HG03045 (cell line): ENCODE measurements at regions not wholly inside any gene's neighbourhood (a gene's known extent, or its start where the extent isn't known, plus 50 kb on each side); places are given as distances from the start of the nearest gene placed in this dataset.
"Not testable (repeated sequence)": the region's sequence is repeated elsewhere in the genome, so short reads cannot be mapped to it uniquely, and the experiment has no call there.

Experiments used
- ATAC-seq: cut with Tn5 transposase; IDR thresholded peaks from one replicate; pipeline ENCODE4 v1.9.1; 2021; ENCODE audit warnings: mild to moderate bottlenecking, moderate library complexity; ENCODE audit not compliant: unreplicated experiment

DNA sequence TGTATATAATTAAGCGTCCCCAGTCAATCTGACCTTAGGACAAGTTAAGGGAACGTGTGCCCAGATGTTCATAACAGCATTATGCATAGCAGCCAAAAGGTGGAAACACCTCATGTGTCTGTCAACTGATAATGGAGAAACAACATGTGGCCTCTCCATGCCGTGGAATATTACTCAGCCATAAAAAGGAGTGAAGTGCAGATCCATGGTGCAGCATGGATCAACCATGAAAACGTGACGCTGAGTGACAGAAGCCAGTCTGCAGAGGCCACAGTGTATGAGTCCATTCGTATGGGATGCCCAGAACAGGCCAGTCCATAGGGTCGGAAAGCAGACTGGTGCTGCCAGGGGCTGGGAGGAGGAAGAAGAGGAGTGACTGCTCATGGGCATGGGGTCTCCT, 161.0 kb upstream of the CIBAR2 start:
- no peak for ATAC-seq

DNA sequence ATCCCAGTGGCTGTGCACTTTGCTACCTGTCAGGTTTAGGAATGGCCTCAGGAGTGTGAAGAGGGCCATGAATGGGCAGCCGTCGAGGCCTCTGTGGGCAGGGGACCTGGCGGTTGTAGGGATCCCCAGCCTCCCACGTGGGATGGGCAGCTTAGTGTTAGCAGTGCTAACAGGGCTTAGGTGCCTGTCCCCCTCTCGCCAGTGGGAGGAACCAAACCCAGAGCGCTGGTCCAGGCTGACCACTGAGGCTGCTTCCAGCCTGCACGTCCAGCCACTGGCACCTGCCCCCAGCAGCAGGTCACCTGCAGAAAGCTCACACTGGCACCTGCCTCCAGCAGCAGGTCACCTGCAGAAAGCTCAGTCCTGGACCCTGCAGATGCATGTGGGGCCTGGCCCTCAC, 162.2 kb upstream of the CIBAR2 start:
- ATAC-seq, result no peak

DNA sequence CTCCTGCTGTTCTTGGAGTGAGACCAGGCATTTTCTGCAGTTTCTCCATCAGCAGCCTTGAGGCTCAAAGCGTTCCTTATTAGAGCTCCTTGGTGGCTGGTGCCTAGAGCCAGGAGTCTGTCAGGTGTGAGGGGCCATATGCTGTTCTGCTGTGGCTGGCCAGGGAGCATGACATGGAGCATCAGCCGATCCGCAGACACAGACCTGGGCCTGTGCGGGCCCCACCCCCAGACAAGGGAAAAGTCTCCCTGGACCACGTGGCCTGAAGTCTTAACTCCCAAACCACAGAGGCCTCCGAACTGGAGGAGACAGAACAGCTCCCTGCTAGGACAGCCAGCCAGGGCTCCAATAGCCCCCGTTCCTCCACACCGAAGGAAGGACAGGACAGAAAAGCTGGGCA, 162.7 kb upstream of the CIBAR2 start:
- ATAC-seq, result no peak

DNA sequence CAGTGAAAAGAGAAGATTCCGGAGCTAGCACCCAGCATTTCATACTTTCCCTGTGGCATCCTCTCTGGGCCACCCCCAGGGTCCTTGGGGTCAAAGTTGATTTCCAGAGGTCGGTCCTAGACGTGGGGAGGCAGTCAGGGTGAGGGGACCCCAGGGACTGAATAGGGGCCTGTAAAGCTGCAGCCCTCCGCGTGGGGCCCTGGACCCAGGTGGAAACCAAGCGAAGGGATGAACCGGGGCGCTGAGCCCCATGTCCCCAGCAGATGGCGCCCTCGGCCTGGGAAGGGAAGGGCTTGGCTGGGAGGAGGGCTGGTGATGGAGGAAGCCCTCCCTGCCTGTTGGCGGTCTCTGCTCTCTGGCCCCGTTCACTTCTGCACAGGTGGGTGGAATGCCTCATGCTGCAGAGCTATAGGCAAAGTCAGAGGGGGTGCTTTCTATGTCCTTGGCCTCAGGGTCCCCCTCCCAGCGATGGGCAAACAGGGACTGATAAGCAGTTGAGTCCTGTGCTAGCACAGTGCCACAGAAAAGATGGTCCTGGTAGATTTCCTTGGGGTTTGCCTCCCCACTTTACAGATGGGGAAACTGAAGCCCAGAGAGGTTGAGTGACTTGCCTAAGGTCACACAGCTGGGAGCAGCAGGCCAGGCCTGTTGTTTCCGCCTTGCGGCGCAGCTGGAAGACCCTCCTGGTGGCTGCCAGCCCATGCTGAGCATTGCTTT, 163.4 kb upstream of the CIBAR2 start:
- no peak for ATAC-seq

DNA sequence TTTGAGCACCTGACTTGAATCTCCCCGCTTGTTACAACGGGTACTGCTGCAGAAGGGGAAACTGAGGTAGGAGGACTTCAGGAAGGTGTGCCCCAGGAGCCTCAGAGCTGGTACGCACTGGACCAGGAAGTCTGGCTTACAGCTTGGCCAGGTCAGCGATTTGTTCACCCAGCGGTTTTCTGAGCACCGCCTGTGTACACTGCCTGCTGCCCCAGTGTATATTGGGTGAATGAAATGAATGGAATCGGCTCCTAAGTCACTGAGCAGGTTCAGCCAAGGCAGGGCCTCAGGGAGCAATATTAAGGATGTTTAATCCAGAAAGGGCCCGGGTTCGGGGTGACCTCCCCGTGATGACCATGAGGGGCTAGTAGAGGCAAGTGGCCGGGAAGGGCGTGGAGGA, 164.0 kb upstream of the CIBAR2 start:
- no peak for ATAC-seq

DNA sequence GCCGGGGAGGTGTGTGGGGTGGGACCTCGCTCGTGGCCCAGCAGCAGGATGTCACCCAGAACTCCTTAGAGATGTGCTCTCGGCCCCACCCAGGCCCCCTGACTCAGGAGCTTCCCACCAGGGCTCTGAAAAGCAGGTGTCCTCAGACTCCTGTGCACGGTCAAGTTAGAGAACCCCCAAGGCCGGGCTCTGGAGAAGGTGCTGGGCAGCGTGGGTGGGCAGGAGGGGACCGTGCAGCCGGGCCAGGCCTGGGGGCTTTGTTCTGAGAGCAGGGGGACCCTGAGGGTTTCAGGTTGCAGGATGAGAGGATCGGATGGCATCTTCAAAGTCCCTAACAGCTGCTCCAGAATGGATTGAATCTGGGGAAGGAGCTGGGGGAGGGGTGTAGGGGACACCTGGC, 164.4 kb upstream of the CIBAR2 start:
- ATAC-seq, result no peak

DNA sequence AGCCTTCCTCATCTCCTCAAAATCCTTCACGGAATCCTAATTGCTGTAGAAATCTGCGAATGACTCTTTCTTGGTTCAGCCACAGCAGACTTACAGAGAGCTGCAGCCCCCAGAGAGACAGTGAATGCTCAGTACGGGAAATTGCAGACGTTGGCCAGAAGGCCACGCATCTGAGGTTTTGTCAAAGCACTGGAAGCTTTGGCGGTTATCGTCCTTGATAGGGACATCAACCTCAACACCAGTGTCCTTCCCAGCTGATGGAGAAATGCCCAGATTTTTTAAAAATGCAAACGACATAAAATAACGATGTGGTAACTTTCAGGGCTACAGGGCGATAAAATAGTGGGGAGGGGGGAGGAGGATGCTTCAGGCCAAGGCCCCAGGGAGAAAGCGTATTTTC, 166.6 kb upstream of the CIBAR2 start:
- no peak for ATAC-seq

DNA sequence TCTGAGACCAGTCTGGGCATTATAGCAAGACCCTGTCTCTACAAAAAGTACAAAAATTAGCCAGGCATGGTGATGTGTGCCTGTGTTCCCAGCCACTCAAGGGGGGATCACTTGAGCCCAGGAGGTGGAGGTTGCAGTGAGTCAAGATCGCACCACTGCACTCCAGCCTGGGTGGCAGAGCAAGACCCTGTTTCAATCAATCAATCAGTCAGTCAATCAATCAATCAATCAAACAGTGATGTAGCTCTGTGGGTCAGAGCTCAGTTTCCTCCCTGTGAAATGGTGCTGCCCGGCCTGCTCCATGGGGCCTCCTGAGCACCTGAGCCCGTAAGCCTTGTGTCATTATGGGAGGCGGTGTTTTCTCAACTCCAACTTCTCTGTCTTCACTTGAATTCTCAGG, 167.1 kb upstream of the CIBAR2 start:
- ATAC-seq, result no peak

DNA sequence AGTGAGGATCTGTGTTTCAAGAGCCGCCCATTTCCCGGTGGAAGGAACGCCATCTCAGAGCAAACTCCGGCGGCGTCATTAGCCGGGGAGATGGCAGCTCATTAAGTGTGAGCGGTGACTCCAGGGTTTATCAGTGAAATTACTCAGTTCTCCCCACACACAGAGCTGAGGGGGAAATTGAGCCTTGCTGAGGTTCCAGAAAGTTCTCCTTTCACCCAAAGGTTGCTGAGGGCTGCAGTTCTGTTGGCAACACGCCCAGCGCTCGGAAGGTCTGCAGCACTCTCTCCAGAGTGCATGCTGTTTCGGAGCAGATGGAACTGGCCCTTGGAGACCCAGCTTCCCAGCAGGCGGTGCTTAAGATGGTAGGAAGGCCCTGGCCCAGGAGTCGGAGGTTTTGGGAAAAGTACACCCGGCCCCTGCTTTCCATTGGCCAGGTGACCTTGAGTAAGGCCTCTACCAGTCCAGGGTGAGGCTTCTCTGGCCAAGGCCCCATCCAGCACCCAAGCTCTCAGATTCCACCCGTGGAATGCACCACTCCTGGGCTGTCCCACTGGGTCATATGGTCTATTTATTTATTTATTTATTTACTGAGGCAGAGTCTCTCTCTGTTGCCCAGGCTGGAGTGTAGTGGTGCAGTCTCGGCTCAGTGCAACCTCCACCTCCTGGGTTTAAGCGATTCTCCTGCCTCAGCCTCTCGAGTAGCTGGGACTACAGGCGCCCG, 167.7 kb upstream of the CIBAR2 start:
- no peak for ATAC-seq

DNA sequence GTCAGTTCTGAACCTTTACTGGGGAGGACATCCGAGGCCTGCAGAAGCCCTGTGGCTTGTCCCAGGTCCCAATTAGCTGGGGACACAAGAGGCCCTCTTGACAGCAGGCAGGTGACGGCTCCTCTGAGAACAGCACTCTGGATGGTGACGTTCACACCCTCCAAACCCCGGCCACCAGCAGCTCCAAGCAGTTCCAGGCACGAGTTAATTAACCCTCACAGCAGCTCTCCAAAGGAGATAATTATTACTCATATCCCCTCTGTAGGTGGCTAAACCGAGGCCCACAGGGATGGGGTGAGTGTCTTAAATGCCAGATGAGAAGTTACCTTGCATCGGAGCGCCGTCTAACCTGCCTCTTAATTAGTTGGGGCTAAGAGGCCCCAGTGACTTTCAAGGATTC, 168.9 kb upstream of the CIBAR2 start:
- no peak for ATAC-seq

DNA sequence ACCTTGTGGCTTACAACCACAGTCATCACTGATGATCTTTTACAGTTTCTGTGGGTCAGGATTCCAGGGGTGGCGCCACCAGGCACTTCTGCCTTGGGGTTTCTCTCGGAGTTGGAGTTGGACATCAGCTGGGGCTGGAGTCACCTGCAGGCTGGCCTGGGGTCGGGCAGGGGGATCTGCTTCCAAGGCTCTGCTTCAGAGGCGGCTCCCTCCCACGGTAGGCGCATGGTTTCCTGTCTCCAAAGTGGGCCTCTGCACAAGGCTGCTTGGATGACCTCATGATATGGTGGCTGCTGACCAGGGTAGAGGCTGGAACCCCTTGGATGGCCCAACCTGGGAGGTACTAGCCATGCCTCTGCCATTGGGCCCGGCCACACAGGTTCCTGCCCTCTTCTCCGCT, 170.6 kb upstream of the CIBAR2 start:
- no peak for ATAC-seq

DNA sequence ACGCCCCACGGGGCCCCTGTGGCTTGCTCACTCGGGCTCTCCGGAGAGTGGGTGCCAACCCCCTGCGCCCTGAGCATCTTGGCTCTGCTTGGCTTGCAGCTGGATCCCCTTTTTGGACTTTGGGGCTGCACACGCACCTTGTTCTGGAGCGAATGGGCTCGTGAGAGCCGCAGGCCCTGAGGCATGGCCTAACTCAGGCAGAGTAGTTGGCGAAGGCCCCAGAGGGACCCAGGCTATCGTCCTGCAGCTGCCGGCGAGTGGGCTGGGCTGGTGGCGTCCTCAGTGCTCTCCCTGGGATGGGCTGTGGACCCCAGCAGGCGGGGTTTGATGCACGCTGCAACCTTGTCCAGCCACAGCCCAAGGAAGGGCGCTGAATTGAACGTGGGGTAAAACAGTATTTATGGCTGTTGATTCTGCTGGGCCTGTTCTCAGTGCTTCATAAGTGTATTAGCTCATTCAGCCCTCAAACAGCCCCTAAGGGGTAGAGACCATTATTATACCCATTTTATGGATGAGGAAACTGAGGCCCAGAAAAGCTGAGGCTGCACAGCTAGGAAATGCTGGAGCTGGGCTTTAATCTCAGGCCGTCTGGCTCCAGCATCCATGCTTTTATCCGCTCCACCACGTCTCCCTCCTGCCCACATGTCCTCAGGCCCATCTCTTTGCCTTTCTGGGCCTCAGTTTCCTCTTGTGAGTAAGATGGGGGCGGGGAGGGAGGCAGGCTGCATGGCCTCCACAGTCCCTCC, 171.2 kb upstream of the CIBAR2 start:
- ATAC-seq, result no peak

DNA sequence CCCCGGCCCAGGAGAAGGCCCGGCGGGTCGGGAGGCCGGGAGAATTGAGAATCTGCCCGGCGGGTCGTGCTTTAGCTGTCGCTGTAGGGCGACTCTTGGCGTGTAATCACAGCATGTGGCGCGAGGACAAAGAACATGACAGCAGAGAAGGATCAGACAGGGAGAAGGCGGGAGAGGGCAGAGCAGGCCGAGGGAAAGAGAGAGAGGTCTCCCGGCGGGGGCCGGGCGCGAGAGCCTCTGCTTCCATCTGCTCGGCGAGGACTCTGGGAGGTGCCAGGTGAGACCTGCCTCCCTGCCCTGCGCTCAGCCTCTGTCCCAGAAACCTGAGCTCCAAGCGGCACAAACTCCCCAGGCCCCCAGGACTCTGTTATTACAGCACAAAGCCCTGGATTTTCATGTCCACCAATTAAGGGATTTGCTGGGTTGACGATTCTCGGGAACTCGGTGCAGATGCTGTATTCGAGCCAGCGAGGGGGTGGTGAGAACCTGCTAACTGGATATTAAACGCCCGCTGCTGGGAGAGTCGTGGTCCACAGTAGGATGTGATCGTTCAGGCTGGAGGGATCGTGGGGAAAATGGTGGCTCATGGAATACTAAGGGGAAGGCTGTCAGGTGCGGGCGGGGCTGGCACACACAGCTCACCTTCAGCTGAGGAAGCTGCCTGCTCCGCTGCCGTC, 172.0 kb upstream of the CIBAR2 start:
- no peak for ATAC-seq

DNA sequence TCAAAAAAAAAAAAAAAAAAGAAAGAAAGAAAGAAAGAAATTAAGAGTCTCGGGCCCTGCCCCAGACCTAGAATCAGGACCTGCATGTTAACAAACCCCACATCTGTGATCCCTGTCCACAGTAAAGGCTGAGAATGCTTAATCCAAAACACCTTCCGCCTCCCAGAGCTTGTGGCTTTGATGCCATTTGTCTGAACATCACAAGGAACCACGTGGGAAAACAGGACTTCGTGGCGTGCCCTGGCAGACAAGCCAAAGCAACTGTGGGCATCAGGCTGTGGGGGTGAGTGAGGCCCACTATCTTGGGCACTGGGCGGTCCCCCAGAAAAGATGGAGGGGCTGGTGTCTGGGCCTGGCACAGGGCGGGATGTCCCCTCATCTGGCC, 173.4 kb upstream of the CIBAR2 start:
- no peak for ATAC-seq

DNA sequence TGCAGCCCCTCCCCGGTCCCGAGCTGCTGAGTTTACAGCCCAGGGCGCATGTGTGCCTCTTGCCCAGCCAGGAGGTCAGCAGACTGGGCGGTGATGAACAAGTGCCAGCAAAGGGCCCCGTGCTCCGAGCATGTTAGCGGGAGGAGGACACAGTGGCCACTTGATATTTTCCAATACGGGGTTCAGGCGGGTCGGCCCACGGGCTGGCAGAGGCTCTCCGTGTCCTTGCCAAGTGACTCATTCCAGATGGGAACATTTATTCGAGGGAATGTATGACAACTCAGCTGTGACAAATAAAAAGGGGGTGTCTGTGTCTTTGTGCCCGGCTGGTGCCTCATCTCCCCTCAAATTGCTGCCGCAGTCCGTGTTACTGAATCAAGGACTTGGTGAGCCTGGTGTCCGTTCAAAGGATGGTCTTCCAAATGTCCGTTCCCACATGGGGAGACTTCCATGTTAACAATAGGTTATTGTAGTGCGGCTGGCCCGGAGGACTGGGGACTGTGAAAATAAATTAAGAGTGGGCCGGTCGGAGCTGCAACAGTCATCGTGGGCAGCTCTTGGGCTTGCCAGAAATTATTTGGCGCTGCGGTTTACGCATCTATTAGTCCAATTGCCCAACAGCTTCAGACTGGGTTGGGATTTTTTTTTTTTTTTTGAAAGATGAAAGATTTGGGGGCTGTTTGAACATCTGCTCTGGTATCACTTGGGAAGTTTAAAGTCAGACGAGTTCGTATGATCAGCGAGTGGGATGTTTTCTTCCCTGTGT, 174.0 kb upstream of the CIBAR2 start:
- ATAC-seq, result no peak

DNA sequence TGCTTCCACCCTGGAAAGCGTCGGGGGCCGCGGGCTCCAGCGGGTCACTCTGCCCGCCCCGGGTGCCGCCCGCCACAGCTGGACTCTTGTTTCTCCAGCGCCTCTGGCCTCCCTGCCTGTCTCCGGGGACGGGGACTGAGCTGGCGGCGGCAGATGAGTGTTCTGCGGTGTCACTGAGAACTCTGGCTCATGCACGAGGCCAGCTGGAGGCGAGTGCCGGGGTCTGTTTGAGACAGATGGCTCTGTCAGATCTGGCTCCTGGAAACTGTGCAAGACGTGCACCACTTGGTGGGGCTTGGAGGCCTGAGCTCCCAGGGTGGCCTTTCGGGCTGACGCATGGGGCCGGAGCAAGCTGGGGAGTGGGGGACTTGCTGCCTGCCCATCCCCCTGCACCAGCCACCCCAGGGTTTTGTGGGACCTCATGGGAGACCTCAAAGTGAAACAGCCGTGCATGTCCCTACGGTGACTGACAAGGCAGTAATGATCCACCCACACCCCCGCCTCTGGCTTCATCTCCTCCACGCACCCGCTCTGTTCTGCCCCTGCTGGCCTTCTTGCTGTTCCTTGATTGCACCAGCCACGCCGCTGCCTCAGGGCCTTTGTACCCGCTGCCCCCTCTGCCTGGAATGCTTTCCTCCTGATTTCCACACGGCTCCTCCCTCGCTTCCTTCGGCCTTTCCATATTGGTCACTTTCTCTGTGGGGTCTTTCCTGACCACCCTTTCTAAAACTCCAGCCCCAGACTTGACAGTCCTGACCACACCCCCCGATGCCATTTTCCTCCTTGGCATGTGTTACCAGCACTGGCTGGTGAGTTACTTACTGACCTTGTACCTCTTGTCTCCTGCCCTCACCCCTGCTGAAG, 174.9 kb upstream of the CIBAR2 start:
- no peak for ATAC-seq

DNA sequence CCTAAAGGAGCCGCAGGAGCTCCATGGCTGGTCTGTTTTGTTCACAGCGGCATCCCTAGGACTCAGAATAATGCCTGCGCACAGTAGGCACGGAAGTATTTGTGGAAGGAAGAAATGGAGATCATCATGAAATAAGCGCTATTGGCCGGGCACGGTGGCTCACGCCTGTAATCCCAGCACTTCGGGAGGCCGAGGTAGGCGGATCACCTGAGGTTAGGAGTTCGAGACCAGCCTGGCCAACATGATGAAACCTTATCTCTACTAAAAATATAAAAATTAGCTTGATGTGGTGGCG, 175.5 kb upstream of the CIBAR2 start:
- ATAC-seq, result not testable (repeated sequence)

DNA sequence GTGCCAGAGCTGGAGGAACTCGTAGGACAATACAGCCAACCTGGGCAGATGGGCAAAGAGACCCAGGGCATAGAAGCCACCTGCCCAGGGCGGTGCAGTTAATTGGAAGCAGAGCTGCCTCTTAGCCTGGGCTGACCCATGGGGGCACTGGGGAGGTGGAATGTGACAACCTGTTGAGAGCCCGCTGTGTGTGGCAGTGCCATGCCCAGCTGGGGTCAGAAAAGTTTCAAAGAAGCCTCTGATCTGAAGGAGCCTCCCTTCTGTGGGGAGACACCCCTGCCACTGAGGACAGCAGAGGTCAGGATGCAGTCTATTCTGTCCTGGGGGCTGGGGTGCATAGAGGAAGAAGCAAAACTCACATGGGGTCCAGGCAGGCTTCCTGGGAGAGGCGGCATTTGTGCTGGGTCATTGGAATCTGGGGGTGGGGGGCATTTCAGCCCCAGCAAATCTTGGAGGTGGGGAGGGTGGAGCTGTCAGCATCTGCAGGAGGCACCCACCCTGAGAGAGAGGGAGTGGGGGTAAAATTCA, 176.1 kb upstream of the CIBAR2 start:
- ATAC-seq, result no peak

DNA sequence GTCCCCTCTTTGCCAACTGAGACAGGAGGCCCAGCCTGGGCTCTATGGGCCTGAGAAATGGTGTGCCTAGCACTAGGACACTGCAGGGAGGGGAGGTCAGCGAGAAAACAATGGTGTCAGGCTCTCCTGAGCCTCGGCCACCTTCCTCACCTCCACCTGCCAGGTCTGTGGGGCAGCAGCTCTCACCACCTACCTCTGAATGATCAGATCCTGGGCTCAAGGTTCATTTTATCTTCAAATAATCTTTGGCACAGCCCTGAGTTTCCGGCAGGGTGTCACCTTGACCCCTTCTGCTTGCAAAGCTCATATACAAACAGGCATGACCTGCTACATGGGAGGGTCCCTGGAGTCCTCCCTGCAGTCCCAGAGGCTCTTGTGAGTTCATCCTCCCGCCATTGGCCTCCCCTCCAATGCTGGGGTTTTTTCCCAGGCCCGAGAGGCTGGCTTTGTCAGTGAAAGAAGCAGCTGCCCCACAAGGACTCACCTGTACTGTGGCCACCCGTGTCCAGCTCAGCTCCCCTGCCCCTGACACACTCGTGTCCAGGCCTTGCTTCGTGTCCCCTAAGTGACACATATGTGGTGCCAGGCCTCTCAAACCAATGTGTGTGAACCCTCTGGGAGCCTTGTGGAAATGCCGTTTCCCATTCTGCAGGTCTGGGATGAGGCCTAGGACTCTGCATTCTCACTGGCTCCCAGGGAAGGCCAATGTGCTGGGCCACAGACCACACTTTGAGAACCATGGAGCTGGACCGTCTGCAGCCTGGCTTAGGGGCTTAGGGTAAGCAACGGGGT, 176.8 kb upstream of the CIBAR2 start:
- ATAC-seq, result no peak
